Naive thymus-derived CD4-positive, alpha-beta T cell (primary cell): ENCODE measurements at regions not wholly inside any gene's neighbourhood (a gene's known extent, or its start where the extent isn't known, plus 50 kb on each side); places are given as distances from the start of the nearest gene placed in this dataset.

Experiments used
- ATAC-seq: fragments of 150-1000 bp; cut with Tn5 transposase; 2 replicates; pipeline ENCODE4 v1.10.0; 2021; ENCODE audit warnings: mild to moderate bottlenecking, moderate library complexity
- CTCF ChIA-PET: fragments of 350-600 bp; sonication (Branson Sonifier 250); formaldehyde crosslinking; loops from one replicate; lab custom pipeline; 2021; ENCODE audit warnings: antibody characterized with exemption; lab: Charles Lee
- POLR2A ChIA-PET: fragments of 350-600 bp; sonication (Branson Sonifier 250); formaldehyde crosslinking; loops from one replicate; lab custom pipeline; 2021; ENCODE audit warnings: antibody characterized with exemption, inconsistent platforms; lab: Charles Lee
- DNase-seq, 9 donors: peaks; one replicate each; pipeline versions ENCODE4 v3.0.0 to v3.0.0-alpha.2; 2020 to 2022; ENCODE audit warnings: mixed read lengths in 1 of 9
- H3K27ac ChIP-seq: one replicate; pipeline ENCODE4 v1.7.0; 2013; ENCODE audit warnings: mild to moderate bottlenecking, low read depth, low read length, moderate library complexity
- H3K27me3 ChIP-seq, 2 donors: one replicate each; pipeline ENCODE4 v1.7.0; 2013; ENCODE audit warnings: low read length in 2 of 2, mild to moderate bottlenecking in 2 of 2, moderate library complexity in 2 of 2; ENCODE audit not compliant: control insufficient read depth in 2 of 2, insufficient read depth in 2 of 2
- H3K36me3 ChIP-seq, 3 experiments: 1 replicate in 2 of 3; 2 replicates in 1 of 3; pipeline ENCODE4 v1.7.0; 2013; ENCODE audit warnings: low read length in 3 of 3, mild to moderate bottlenecking in 3 of 3, moderate library complexity in 1 of 3; ENCODE audit not compliant: insufficient read depth in 3 of 3, control insufficient read depth in 2 of 3
- H3K4me1 ChIP-seq, 2 donors: one replicate each; pipeline ENCODE4 v1.7.0; 2013; ENCODE audit warnings: low read length in 2 of 2, mild to moderate bottlenecking in 2 of 2, moderate library complexity in 1 of 2; ENCODE audit not compliant: control insufficient read depth in 2 of 2, insufficient read depth in 2 of 2
- H3K4me3 ChIP-seq: 2 replicates; pipeline ENCODE4 v1.7.0; 2013; ENCODE audit warnings: mild to moderate bottlenecking, low read length
- H3K9me3 ChIP-seq, 3 experiments: 1 replicate in 2 of 3; 2 replicates in 1 of 3; pipeline ENCODE4 v1.7.0; 2013; ENCODE audit warnings: low read length in 3 of 3; ENCODE audit not compliant: control insufficient read depth in 2 of 3
- H3K27ac Mint-ChIP-seq, 9 donors: one replicate each; pipeline ENCODE4 v1.8.0; 2020 to 2022; ENCODE audit warnings: mixed read lengths in 9 of 9, mild to moderate bottlenecking in 8 of 9, moderate library complexity in 5 of 9, inconsistent platforms in 2 of 9
- H3K27me3 Mint-ChIP-seq, 5 donors: one replicate each; pipeline ENCODE4 v1.8.0; 2021 to 2022; ENCODE audit warnings: mixed read lengths in 5 of 5, mild to moderate bottlenecking in 1 of 5
- H3K36me3 Mint-ChIP-seq, 5 donors: one replicate each; pipeline ENCODE4 v1.8.0; 2020 to 2022; ENCODE audit warnings: mixed read lengths in 5 of 5, mild to moderate bottlenecking in 3 of 5, inconsistent platforms in 1 of 5
- H3K4me1 Mint-ChIP-seq, 7 donors: one replicate each; pipeline ENCODE4 v1.8.0; 2020 to 2022; ENCODE audit warnings: mixed read lengths in 7 of 7, mild to moderate bottlenecking in 3 of 7, inconsistent platforms in 1 of 7
- H3K4me3 Mint-ChIP-seq, 10 donors: one replicate each; pipeline ENCODE4 v1.8.0; 2020 to 2022; ENCODE audit warnings: mild to moderate bottlenecking in 10 of 10, mixed read lengths in 10 of 10, moderate library complexity in 6 of 10, inconsistent platforms in 2 of 10
- H3K9me3 Mint-ChIP-seq, 11 donors: one replicate each; pipeline ENCODE4 v1.8.0; 2020 to 2022; ENCODE audit warnings: mixed read lengths in 11 of 11, mild to moderate bottlenecking in 4 of 11, inconsistent platforms in 1 of 11, moderate library complexity in 1 of 11
- intact Hi-C, 2 donors: fragments of 100-400 bp; cut with micrococcal nuclease; formaldehyde crosslinking; loops; one replicate each; pipeline ENCODE4 v1.15.1; 2023

- ChIA-PET CTCF (no interaction called here), POLR2A (no interaction called here)
- Histone ChIP-seq H3K9me3 (no peaks in the 10 kb centered on the region), H3K4me1 (no peaks in the 10 kb centered on the region), H3K4me3 (no peak overlapping the region), H3K27me3 (no peaks in the 10 kb centered on the region), H3K36me3 (no peaks in the 10 kb centered on the region), H3K27ac (no peak overlapping the region)
- H3K27ac Mint-ChIP-seq, result no peak overlapping the region
- peaks cover 0 to 13% (median 4%) of the 10 kb centered on the region in 7 donors for H3K4me1 Mint-ChIP-seq
- H3K9me3 Mint-ChIP-seq, result peaks cover 0 to 46% (median 5%) of the 10 kb centered on the region in 11 donors
- H3K4me3 Mint-ChIP-seq, result no peak overlapping the region
- H3K36me3 Mint-ChIP-seq, result peaks cover 0 to 54% (median 8%) of the 10 kb centered on the region in 5 donors
- DNase-seq (no peak), ATAC-seq (no peak)
- H3K27me3 Mint-ChIP-seq, result no peaks in the 10 kb centered on the region
- intact Hi-C loops, result no loop called here
Measured at GRCh38 chr2:7584017-7584416, 666.8 kb downstream of the RNF144A start.

GRCh38 chr2:7586898-7587297 lies 669.7 kb downstream of the RNF144A start:
- Mint-ChIP-seq H3K4me1 (peaks cover 0 to 13% (median 3%) of the 10 kb centered on the region in 7 donors), H3K27ac (no peak overlapping the region), H3K9me3 (peaks cover 0 to 37% (median 0%) of the 10 kb centered on the region in 11 donors), H3K27me3 (no peaks in the 10 kb centered on the region), H3K4me3 (no peak overlapping the region), H3K36me3 (peaks cover 0 to 42% (median 0%) of the 10 kb centered on the region in 5 donors)
- ChIA-PET POLR2A (interaction anchor here (0.6 to 1.0 kb wide), 2 partner anchors 17 to 196 kb away, joined by 3 read pairs; no protein-coding TSS in a partner anchor), CTCF (no interaction called here)
- no peaks in the 10 kb centered on the region for H3K36me3 ChIP-seq
- H3K27me3 ChIP-seq, result no peaks in the 10 kb centered on the region
- no peaks in the 10 kb centered on the region for H3K4me1 ChIP-seq
- DNase-seq (no peak), ATAC-seq (no peak)
- H3K27ac ChIP-seq, result no peak overlapping the region
- no peaks in the 10 kb centered on the region for H3K9me3 ChIP-seq
- intact Hi-C loops, result no loop called here
- H3K4me3 ChIP-seq, result no peak overlapping the region

GRCh38 chr2:7588295-7588694 lies 671.1 kb downstream of the RNF144A start:
- intact Hi-C loops, result no loop called here
- Mint-ChIP-seq H3K4me3 (peak overlapping the region in 1 of 10 donors; percentile 2), H3K27ac (peak overlapping the region in 1 of 9 donors; percentile 47), H3K36me3 (peaks cover 0 to 35% (median 0%) of the 10 kb centered on the region in 5 donors), H3K27me3 (no peaks in the 10 kb centered on the region), H3K4me1 (peaks cover 2 to 19% (median 11%) of the 10 kb centered on the region in 7 donors), H3K9me3 (peaks cover 0 to 30% (median 0%) of the 10 kb centered on the region in 11 donors)
- Histone ChIP-seq H3K36me3 (no peaks in the 10 kb centered on the region), H3K9me3 (no peaks in the 10 kb centered on the region), H3K27ac (no peak overlapping the region), H3K4me1 (no peaks in the 10 kb centered on the region), H3K27me3 (no peaks in the 10 kb centered on the region), H3K4me3 (no peak overlapping the region)
- POLR2A ChIA-PET, result no interaction called here
- CTCF ChIA-PET, result no interaction called here
- no peak for DNase-seq
- no peak for ATAC-seq

GRCh38 chr2:7592618-7593140 lies 675.5 kb downstream of the RNF144A start:
- no peaks in the 10 kb centered on the region for H3K9me3 ChIP-seq
- Mint-ChIP-seq H3K27ac (peak overlapping the region in 3 of 9 donors; percentile 10 to 43 (median 31)), H3K9me3 (peaks cover 0 to 8% (median 0%) of the 10 kb centered on the region in 11 donors), H3K36me3 (peaks cover 0 to 10% (median 0%) of the 10 kb centered on the region in 5 donors), H3K4me3 (no peak overlapping the region), H3K27me3 (peaks cover 0 to 4% (median 0%) of the 10 kb centered on the region in 5 donors), H3K4me1 (peaks cover 2 to 19% (median 11%) of the 10 kb centered on the region in 7 donors)
- no peaks in the 10 kb centered on the region for H3K27me3 ChIP-seq
- H3K4me1 ChIP-seq, result no peaks in the 10 kb centered on the region
- no peak overlapping the region for H3K4me3 ChIP-seq
- intact Hi-C loops, result loop anchor here in 1 of 2 donors (5.0 kb wide), 1 partner anchor 1090 kb away; the partner anchor contains the start of gene ID2
- no peak overlapping the region for H3K27ac ChIP-seq
- ATAC-seq, result peak; percentile 34
- ChIA-PET CTCF (interaction anchor here (0.6 to 2.2 kb wide), 2 partner anchors 25 to 74 kb away, joined by 3 to 10 read pairs; no protein-coding TSS in a partner anchor), POLR2A (interaction anchor here (0.6 to 1.5 kb wide), 5 partner anchors 25 to 1089 kb away, joined by 3 to 6 read pairs (median 4); partner anchors contain the start of gene ID2)
- no peaks in the 10 kb centered on the region for H3K36me3 ChIP-seq
- no peak for DNase-seq

GRCh38 chr2:7593360-7593759 lies 676.1 kb downstream of the RNF144A start:
- no peaks in the 10 kb centered on the region for H3K9me3 ChIP-seq
- H3K27ac Mint-ChIP-seq, result peak overlapping the region in 1 of 9 donors; percentile 57
- no peak overlapping the region for H3K4me3 Mint-ChIP-seq
- ATAC-seq, result no peak
- H3K4me3 ChIP-seq, result no peak overlapping the region
- ChIA-PET CTCF (interaction anchor here (0.5 to 2.2 kb wide), 3 partner anchors 26 to 133 kb away, joined by 3 to 10 read pairs (median 3); no protein-coding TSS in a partner anchor), POLR2A (interaction anchor here (0.8 to 1.5 kb wide), 4 partner anchors 26 to 1089 kb away, joined by 3 to 6 read pairs (median 4); partner anchors contain the start of gene ID2)
- H3K27ac ChIP-seq, result no peak overlapping the region
- H3K36me3 Mint-ChIP-seq, result peaks cover 0 to 6% (median 0%) of the 10 kb centered on the region in 5 donors
- DNase-seq, result no peak
- H3K9me3 Mint-ChIP-seq, result peaks cover 0 to 3% (median 0%) of the 10 kb centered on the region in 11 donors
- no peaks in the 10 kb centered on the region for H3K27me3 ChIP-seq
- H3K4me1 ChIP-seq, result no peaks in the 10 kb centered on the region
- intact Hi-C loops, result loop anchor here in 1 of 2 donors (5.0 kb wide), 1 partner anchor 1089 kb away; the partner anchor contains the start of gene ID2
- peaks cover 0 to 4% (median 0%) of the 10 kb centered on the region in 5 donors for H3K27me3 Mint-ChIP-seq
- no peaks in the 10 kb centered on the region for H3K36me3 ChIP-seq
- H3K4me1 Mint-ChIP-seq, result peaks cover 2 to 21% (median 11%) of the 10 kb centered on the region in 7 donors

GRCh38 chr2:7594211-7594610 lies 677.0 kb downstream of the RNF144A start:
- Mint-ChIP-seq H3K4me1 (peaks cover 2 to 25% (median 11%) of the 10 kb centered on the region in 7 donors), H3K27ac (no peak overlapping the region)

More at GRCh38 chr2:7594211-7594610, 677.0 kb downstream of the RNF144A start:
- ChIA-PET CTCF (interaction anchor here (1.1 to 1.3 kb wide), 2 partner anchors 27 to 53 kb away, joined by 3 to 5 read pairs; no protein-coding TSS in a partner anchor), POLR2A (interaction anchor here (1.2 to 1.8 kb wide), 3 partner anchors 27 to 1088 kb away, joined by 3 to 5 read pairs (median 4); no protein-coding TSS in a partner anchor)
- Histone ChIP-seq H3K9me3 (no peaks in the 10 kb centered on the region), H3K27ac (no peak overlapping the region), H3K36me3 (no peaks in the 10 kb centered on the region), H3K4me1 (no peaks in the 10 kb centered on the region), H3K27me3 (no peaks in the 10 kb centered on the region), H3K4me3 (no peak overlapping the region)
- intact Hi-C loops, result loop anchor here in 1 of 2 donors (5.0 kb wide), 1 partner anchor 1088 kb away; the partner anchor contains the start of gene ID2
- Mint-ChIP-seq H3K36me3 (peaks cover 0 to 2% (median 0%) of the 10 kb centered on the region in 5 donors), H3K4me3 (no peak overlapping the region), H3K27me3 (peaks cover 0 to 4% (median 0%) of the 10 kb centered on the region in 5 donors), H3K9me3 (peaks cover 0 to 1% (median 0%) of the 10 kb centered on the region in 11 donors)
- ATAC-seq (no peak), DNase-seq (no peak)
